K562 (cell line): ENCODE measurements at regions not wholly inside any gene's neighbourhood (a gene's known extent, or its start where the extent isn't known, plus 50 kb on each side); places are given as distances from the start of the nearest gene placed in this dataset.

Source experiments
- BRF1 ChIP-seq: IDR thresholded peaks from 3 replicates; pipeline ENCODE4 v1.6.1; 2011; ENCODE audit warnings: borderline replicate concordance, mild to moderate bottlenecking; ENCODE audit not compliant: insufficient read length; ENCODE audit errors: extremely low read depth
- GABPA ChIP-seq: fragments of 200-800 bp; sonication (Bioruptor generic); conservative IDR thresholded peaks from 2 replicates; pipeline ENCODE4 v1.6.1; 2016; ENCODE audit warnings: low read depth, missing genetic modification characterization, missing compliant biosample characterization
- POLR2G ChIP-seq: fragments of 200-400 bp; formaldehyde crosslinking; IDR thresholded peaks from 2 replicates; pipeline ENCODE4 v1.6.1; 2017; ENCODE audit warnings: low read depth, mild to moderate bottlenecking, antibody characterized with exemption, low read length, moderate library complexity
- ZFP36 ChIP-seq: fragments of 150-350 bp; IDR thresholded peaks from 2 replicates; pipeline ENCODE4 v1.6.1; 2018; ENCODE audit warnings: low read length, low read depth; ENCODE audit not compliant: partially characterized antibody

DNA sequence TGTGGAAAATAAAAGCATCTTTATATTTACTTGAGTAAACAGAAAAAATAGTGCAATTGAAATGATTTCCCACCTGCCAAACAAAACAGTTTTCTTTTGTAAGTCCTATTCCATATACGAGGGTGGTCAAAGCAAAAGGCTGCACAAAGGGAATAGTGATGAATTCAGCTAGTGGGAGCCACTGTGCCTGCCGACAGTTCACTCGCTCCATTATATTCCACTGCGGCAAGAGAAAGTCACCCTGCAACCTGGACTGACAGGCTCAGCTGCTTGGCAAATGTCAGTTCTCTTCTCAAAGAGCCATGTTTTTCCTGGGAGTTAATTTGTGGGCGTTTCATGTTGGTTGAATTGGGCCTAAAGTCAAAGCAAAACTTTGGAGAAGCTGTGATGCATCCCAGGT is 145.4 kb downstream of the LMO4 start:
- TF ChIP-seq ZFP36 = no peak
- TF ChIP-seq BRF1 = no peak
- TF ChIP-seq POLR2G = no peak
- TF ChIP-seq GABPA = no peak
